ENCODE measurements at regions not wholly inside any gene's neighbourhood (a gene's known extent, or its start where the extent isn't known, plus 50 kb on each side); places are given as distances from the start of the nearest gene placed in this dataset.

GRCh38 chrX:110851780-110852179 lies 56.2 kb upstream of the CHRDL1 start:
- DNase-seq, result no peak

- peak; percentile 44 for DNase-seq
Measured at GRCh38 chrX:110847334-110847733, 51.7 kb upstream of the CHRDL1 start.

- DNase-seq, result no peak
Measured at GRCh38 chrX:110846071-110846470, 50.5 kb upstream of the CHRDL1 start.

All from CD4-positive, alpha-beta T cell treated with Interleukin-21 for 1 hour (primary cell).